ENCODE measurements at regions not wholly inside any gene's neighbourhood (a gene's known extent, or its start where the extent isn't known, plus 50 kb on each side); places are given as distances from the start of the nearest gene placed in this dataset.

- no peak for DNase-seq (ENCODE audit: low spot score)
Observed at GRCh38 chr16:65895906-65896305, 470.6 kb upstream of the CDH5 start.

DNA sequence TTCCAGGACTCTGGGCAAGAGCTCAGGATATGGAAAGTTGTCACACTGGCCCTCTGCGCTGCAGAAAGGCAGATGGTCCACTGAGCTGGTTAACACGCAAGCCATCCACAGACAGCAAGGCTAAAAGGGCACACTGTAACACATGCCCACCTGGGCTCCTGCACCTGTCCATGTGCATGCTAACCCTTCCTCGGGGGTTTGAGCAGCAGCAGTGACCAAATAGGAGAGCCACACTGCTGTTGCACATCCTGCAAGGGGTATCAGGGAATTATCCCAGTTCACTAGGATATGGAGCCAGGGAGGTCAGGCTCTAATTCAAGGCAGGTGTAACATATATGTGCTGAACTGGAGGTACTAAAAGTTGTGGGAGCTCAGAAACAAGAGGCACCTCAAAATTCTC, 471.0 kb upstream of the CDH5 start:
- no peak for DNase-seq (ENCODE audit: low spot score)

DNA sequence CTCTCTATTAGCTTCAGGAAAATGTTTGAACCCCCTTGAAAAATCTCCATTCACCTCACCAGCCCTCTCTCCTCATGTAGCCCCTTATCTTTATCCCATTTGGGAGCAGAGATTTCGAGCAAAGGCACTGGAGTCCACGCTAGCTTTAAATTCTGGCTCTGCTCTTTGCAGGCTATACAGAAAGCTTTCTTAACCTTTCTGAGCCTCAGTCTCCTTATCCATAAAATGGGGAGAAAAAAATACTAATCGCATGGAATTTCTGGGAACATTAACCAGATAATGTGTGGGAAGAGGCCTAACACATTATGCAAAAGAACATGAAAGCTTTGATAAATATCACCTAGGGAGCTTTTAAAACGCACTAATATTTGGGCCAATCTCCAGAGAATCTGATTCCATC, 476.3 kb upstream of the CDH5 start:
- DNase-seq (ENCODE audit: low spot score) = no peak

- peak; percentile 17 for DNase-seq (ENCODE audit: low spot score)
Observed at GRCh38 chr16:65889533-65889966, 476.9 kb upstream of the CDH5 start.

DNA sequence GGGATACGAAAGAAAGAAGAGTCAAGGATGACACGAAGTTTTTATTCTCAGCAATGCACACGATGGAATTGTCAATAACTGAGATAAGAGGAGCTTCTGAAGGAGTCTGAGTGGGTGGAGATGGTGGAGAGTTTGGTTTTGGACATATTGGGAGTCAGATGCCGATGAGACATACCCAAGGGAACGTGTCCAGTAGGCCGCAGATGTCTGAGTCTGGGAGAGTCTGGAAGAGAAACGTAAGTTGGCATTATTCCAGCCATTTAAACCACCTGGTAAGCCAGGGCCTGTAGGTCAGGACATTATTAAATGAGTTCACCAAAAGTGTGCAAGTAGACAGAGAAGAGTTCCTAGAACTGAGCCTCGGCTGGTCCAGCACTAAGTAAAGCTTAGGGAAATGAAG, 478.3 kb upstream of the CDH5 start:
- peak; percentile 31 for DNase-seq (ENCODE audit: low spot score)

DNA sequence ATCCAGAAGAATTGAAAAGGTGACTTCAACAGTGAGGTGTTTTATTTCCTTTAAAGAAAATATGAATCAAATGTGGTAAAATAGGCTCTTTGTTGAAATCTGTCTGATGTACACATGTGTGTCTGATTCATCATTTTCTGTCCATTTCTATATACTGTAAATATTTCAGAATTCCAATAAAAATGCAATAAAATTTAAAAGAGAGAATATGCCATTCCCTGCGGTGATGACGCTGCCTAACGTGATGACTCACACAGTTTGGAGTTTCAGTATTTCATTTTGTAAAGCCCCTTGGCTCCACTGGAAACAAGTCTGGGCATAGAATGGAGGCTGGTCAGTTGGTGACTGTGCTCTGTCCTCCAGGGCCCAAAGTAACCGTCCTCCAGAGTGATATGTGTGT, 482.5 kb upstream of the CDH5 start:
- peak; percentile 43 for DNase-seq (ENCODE audit: low spot score)

- DNase-seq (ENCODE audit: low spot score) = no peak
Observed at GRCh38 chr16:65878347-65878746, 488.1 kb upstream of the CDH5 start.

GRCh38 chr16:65876624-65877023, 489.9 kb upstream of the CDH5 start:
- DNase-seq (ENCODE audit: low spot score) = no peak

- DNase-seq (ENCODE audit: low spot score) = no peak
Observed at GRCh38 chr16:65876056-65876408, 490.5 kb upstream of the CDH5 start.

DNA sequence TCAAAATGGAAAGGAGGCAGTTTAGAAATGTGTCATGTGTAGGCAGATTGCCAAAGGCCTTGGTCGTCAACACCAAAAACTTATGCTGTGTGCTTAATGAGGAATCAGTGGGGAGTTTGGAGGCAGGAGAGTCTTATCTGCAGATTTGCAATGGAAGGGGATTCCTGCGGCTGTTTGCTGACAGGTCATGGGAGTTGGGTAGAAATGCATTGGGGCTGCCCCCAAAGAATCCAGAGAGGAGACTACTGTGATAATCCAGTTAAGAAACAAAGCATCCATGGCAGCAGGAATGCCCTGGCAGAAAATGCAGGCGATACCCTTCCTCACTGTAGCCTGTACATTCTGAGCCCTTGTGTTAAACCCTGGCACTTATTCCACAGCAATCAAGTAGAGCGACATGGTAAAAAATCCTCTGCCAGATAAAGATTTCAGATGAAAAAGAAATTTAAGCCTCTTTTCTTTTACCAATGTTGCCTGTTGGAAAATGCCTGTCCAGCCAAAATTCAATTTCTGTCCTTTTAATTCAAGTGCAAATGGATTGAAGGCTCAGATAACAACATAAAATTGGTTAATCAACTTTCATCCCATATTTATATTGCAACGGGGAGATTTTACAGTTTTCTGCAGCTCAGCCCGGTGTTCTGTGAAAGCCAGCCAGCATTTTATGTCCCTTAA, 491.0 kb upstream of the CDH5 start:
- no peak for DNase-seq (ENCODE audit: low spot score)

GRCh38 chr16:65869261-65869660, 497.2 kb upstream of the CDH5 start:
- DNase-seq (ENCODE audit: low spot score) = no peak

DNA sequence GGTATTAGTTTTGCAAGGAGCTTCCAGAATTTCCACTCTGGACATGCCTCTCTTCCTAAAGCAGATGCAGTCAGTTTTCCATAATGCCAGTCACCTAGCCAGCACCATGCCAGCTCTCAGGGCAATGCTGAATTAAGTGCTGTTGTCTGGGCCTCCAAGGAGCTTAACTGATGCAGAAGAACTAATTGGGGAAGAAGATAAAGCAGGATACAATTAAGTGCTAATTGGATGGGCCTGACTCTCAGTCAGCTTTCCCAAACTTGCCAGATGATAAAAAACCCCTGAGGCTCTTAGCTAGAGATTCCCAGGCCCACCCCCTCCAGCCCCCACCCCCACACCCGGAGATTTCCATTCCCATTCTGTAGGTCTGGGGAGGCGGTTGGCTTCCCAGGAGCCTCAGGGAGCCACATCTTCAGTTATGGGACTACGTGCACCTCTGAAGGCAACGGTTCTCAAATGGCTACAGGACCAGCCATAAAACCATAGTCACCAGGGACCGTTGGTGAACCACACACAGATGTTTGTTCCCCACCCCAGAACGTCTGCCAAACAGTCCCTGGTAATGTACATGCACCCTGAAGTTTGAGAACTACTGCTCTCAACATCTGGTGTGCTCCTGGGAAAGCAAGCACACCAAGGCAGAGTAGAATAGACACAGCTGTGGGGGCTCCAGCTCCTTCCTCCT, 499.1 kb upstream of the CDH5 start:
- no peak for DNase-seq (ENCODE audit: low spot score)

DNA sequence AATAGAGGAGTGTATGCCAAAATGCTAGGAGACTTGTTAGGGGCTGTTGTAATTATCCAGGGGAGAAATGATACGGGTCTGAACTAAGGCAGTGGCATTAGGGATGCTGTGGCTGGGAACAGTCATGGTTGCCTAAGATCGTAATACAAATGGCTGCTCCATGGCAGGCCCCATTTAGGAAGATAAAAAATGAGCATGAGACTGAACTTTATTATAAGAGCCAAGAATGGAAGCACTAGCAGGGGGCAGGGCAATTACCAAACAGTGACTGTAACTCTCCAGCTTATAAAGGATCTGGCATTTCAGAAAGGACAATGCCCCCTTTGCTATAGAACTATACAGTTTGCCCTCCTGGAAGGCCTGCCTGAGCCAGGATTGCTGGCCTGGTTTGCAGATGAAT, 503.3 kb upstream of the CDH5 start:
- DNase-seq (ENCODE audit: low spot score) = no peak

GRCh38 chr16:65861131-65861731, 505.3 kb upstream of the CDH5 start:
- no peak for DNase-seq (ENCODE audit: low spot score)

DNA sequence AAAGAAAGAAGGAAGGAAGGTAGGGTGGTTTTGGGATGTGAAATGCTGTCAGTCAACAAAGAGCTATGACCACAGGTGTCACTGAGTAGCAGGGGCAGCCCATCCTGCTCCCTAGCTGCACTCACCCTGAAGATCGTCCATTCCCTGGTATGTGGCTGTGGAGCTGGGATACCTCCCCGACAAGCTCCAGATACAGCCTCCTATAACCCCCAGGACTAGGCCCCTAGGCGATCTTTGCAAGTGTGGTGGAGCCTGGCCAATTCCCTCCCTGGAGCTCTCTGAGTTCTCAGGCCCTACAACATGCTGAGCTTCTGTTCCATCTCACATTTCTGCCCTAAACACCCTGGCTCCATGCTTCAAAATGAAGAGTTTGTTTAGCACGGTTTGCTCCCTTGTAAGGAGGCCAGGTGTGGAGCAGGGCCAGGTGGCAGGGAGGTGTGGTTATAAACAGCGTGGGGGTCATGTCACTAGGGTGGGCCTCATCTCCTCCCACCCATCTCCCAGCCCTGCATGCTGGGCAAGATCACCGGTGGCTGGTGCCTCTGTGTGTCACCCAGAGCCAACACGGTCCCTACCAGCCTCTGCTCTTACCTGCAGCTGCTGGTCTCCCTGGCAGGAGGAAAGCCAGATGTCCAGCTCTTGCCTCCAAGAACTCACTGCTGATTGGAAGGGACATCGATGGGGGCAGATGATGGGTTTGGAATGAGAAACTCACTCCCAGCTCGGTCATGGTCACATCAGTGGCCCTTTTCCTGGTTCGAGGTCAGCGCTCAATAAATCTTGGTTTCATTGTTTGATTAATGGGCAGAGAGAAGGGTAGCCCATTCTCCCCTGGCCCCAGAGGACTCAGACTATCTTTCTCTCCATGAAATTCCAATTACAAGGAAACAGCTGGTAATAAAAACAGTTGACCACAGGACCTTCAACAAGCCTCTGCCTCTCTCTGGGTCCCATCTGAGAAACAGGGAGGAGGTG, 511.0 kb upstream of the CDH5 start:
- no peak for DNase-seq (ENCODE audit: low spot score)

DNA sequence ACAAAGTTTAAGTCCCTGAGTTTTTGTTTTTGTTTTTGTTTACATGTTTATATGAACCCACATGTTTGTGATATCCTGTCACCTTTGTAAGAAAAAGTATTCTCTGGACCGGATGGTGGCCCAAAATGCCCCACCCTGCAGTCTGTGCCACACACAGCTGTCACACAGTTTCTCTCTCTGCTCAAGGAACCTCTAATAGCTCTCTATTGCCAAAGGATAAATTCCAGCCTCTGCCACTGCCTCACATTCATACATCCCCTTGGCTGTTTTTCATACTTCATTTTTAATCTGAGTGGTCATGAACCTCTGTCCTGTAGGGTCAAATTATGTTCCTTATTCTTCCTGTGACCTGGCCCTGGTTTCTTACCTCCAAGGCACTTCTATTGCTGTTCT, 520.3 kb upstream of the CDH5 start:
- no peak for DNase-seq (ENCODE audit: low spot score)

- DNase-seq (ENCODE audit: low spot score) = no peak
Observed at GRCh38 chr16:65845466-65846209, 520.9 kb upstream of the CDH5 start.

DNA sequence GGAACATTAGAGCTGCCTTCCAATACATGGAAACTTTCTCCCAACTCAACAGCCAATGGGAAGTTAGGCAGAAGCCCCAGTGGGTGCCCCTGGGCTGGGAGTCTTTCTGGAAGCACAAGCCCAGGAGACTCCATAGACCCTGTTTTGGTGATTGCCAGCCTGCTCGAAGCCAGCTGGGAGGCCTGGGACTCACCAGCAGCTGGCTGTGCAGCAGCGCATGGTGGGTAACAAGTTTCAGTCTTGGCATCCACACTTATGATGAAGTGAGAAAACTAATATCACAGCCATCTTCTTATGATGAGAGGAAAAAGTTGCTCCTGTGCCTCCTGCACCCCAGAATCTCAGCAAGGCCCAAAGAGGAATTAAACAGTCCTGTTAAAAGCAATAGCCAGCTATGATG, 522.5 kb upstream of the CDH5 start:
- no peak for DNase-seq (ENCODE audit: low spot score)

DNA sequence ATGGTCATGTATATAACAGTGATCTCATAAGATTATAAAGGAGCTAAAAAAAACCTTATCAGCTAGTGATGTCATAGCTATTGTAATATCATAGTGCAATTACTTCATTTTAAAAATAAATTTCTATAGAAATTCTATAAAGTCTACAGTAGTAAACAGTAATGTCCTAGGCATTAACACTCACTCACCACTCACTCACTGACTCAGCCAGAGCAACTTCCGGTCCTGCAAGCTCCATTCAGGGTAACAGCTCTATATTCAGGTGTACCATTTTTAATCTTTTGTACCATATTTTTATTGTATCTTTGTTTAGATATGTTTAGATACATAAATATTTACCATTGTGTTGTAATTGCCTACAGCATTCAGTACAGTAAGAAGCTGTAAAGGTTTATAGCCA, 524.4 kb upstream of the CDH5 start:
- DNase-seq (ENCODE audit: low spot score) = no peak

- DNase-seq (ENCODE audit: low spot score) = no peak
Observed at GRCh38 chr16:65838001-65838400, 528.5 kb upstream of the CDH5 start.

DNA sequence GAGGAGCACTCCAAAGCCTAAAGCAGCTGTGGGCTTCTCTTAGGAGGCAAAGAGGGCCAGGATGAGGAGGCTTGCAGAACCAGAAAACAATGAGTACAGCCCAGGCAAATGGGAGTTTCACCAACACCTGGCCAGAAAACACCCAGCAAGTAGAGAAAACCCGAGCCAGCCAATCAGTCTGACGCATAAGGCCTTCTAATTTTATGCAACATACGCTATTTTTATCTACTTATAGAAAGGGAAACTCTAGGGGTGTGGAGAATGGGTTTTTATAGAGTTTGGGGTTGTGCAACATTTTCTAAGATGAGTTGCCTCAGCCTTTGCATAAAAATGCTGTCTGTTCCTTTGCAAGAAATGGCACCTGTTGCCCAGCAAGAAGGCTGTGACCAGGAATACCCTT, 529.0 kb upstream of the CDH5 start:
- DNase-seq (ENCODE audit: low spot score) = no peak

DNA sequence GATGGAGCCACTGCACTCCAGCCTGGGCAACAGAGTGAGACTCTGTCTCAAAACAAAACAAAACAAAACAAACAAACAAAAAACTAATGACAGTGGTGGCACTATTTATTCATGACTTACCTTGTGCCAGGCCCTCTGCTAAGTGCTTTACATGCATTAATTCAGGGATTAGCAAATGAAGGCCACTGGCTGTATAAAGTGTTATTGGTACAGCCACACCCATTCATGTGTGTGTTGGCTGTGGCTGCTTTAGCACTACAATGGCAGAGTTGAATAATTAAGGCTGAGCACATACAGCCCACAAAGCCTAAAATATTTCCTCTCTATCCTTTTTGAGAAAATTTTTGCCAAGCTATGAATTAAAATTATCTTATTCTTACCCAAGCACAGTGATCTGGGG, 531.8 kb upstream of the CDH5 start:
- DNase-seq (ENCODE audit: low spot score) = no peak

All from LoVo (cell line).